Type B pancreatic cell (in vitro differentiated cells): ENCODE measurements at regions not wholly inside any gene's neighbourhood (a gene's known extent, or its start where the extent isn't known, plus 50 kb on each side); places are given as distances from the start of the nearest gene placed in this dataset.

Source experiments
- DNase-seq: peaks from one replicate; pipeline ENCODE4 v3.0.0; 2021; ENCODE audit warnings: mixed read lengths; ENCODE audit not compliant: unreplicated experiment; ENCODE audit errors: extremely low spot score
- H3K27ac Mint-ChIP-seq: 2 replicates; pipeline ENCODE4 v1.8.0; 2021; ENCODE audit warnings: mild to moderate bottlenecking, mixed read lengths
- H3K27me3 Mint-ChIP-seq: 2 replicates; pipeline ENCODE4 v1.8.0; 2021; ENCODE audit warnings: mixed read lengths
- H3K36me3 Mint-ChIP-seq: 2 replicates; pipeline ENCODE4 v1.8.0; 2021; ENCODE audit warnings: mixed read lengths
- H3K4me1 Mint-ChIP-seq: one replicate; pipeline ENCODE4 v1.8.0; 2021; ENCODE audit warnings: mixed read lengths; ENCODE audit not compliant: unreplicated experiment
- H3K4me3 Mint-ChIP-seq: 2 replicates; pipeline ENCODE4 v1.8.0; 2021; ENCODE audit warnings: mild to moderate bottlenecking, mixed read lengths
- H3K9me3 Mint-ChIP-seq: 2 replicates; pipeline ENCODE4 v1.8.0; 2021; ENCODE audit warnings: mixed read lengths
- CTCF ChIP-seq: fragments of 200-600 bp; sonication (generic); conservative IDR thresholded peaks from 2 replicates; pipeline ENCODE4 v1.5.0; 2021; ENCODE audit warnings: antibody characterized with exemption, mild to moderate bottlenecking

DNA sequence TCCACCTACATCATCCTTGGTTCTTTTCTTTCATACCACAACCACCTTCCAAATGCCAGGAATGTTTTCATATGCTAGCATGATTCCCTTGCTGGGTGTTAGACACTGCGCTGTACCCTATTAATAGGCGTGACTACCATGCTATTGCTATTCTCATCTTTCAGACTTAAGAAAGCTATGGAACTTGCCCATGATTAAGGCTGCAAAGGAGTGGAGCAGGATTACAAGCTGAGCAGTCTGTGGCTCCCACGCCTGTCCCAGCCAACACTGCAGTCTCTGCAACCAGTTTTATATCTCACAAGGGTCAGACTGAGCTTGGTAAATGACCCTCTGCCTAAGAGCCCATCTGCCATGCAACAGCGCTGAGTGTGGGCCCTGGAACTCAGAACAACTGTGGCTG lies 285.7 kb upstream of the POU3F3 start:
- no peak overlapping the region for H3K27ac Mint-ChIP-seq
- H3K9me3 Mint-ChIP-seq = no peaks in the 10 kb centered on the region
- no peak for DNase-seq
- no peak for TF ChIP-seq CTCF
- H3K4me3 Mint-ChIP-seq = no peak overlapping the region
- H3K27me3 Mint-ChIP-seq = peaks cover 2% of the 10 kb centered on the region
- no peaks in the 10 kb centered on the region for H3K36me3 Mint-ChIP-seq
- peaks cover 4% of the 10 kb centered on the region for H3K4me1 Mint-ChIP-seq

GRCh38 chr2:104570259-104570658 lies 283.7 kb upstream of the POU3F3 start:
- DNase-seq = no peak
- Mint-ChIP-seq H3K36me3 (no peaks in the 10 kb centered on the region), H3K27ac (no peak overlapping the region), H3K4me3 (no peak overlapping the region), H3K4me1 (peaks cover 4% of the 10 kb centered on the region), H3K27me3 (no peaks in the 10 kb centered on the region), H3K9me3 (no peaks in the 10 kb centered on the region)
- no peak for TF ChIP-seq CTCF

DNA sequence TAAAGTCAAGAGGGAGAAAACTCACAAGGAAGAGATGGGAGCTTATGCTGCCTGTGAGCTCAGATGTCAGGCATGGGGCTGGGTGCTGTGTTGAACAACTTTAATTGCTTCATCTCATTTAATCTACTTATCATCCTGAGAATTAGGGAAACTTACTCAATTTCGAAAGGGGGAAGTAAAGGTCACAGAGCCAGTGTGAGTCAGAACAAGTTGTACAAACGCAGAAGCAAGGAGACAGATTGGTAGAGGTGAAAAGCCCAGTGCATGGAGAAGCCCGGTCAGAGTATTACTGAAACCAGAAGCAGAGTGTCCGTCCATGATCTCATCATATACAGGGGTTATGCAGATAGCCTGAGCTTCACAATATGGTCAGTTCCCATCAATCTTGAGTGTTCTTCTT lies 281.1 kb upstream of the POU3F3 start:
- Mint-ChIP-seq H3K36me3 (no peaks in the 10 kb centered on the region), H3K4me1 (peaks cover 4% of the 10 kb centered on the region), H3K4me3 (no peak overlapping the region), H3K27ac (no peak overlapping the region), H3K27me3 (no peaks in the 10 kb centered on the region), H3K9me3 (no peaks in the 10 kb centered on the region)
- TF ChIP-seq CTCF = no peak
- no peak for DNase-seq

DNA sequence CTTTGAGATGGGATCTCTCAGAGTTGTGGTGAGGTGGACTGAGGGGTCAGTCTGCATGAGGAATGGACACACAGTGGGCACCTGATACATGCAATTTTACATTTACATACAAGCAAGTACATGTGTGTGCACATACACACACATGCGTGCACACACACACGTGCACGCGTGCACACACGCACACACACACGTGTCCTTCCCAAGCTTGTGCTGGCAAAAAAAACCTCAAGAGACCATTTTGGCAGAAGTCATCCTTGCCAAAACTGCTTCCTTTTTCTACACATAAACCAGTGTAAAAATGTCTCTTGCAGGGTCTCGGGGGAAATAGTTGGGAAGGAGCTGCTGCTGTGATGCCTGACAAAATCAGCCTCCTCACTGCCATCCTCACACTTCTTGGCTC lies 279.5 kb upstream of the POU3F3 start:
- Mint-ChIP-seq H3K27ac (no peak overlapping the region), H3K9me3 (no peaks in the 10 kb centered on the region), H3K4me3 (no peak overlapping the region), H3K36me3 (no peaks in the 10 kb centered on the region), H3K27me3 (no peaks in the 10 kb centered on the region), H3K4me1 (peaks cover 4% of the 10 kb centered on the region)
- DNase-seq = no peak
- no peak for TF ChIP-seq CTCF

GRCh38 chr2:104577143-104577542 lies 276.8 kb upstream of the POU3F3 start:
- Mint-ChIP-seq H3K9me3 (no peaks in the 10 kb centered on the region), H3K27me3 (no peaks in the 10 kb centered on the region), H3K4me3 (no peak overlapping the region), H3K4me1 (peaks cover 4% of the 10 kb centered on the region), H3K36me3 (no peaks in the 10 kb centered on the region), H3K27ac (no peak overlapping the region)
- DNase-seq = no peak
- no peak for TF ChIP-seq CTCF

- no peak for TF ChIP-seq CTCF
- Mint-ChIP-seq H3K36me3 (no peaks in the 10 kb centered on the region), H3K4me1 (peaks cover 11% of the 10 kb centered on the region), H3K4me3 (no peak overlapping the region), H3K9me3 (no peaks in the 10 kb centered on the region), H3K27ac (no peak overlapping the region), H3K27me3 (no peaks in the 10 kb centered on the region)
- DNase-seq = no peak
Measured at GRCh38 chr2:104582471-104582870, 271.4 kb upstream of the POU3F3 start.
